Epithelial cell of esophagus (primary cell): ENCODE measurements at regions not wholly inside any gene's neighbourhood (a gene's known extent, or its start where the extent isn't known, plus 50 kb on each side); places are given as distances from the start of the nearest gene placed in this dataset.

Experiments used
- DNase-seq: peaks from one replicate; pipeline ENCODE4 v3.0.0; 2010; ENCODE audit warnings: low read depth
- H3K4me3 ChIP-seq: 2 replicates; pipeline ENCODE4 v1.5.1; 2011; ENCODE audit warnings: mild to moderate bottlenecking, low read length, control low read depth
- CTCF ChIP-seq: IDR thresholded peaks from 2 replicates; pipeline ENCODE4 v1.5.1; 2011; ENCODE audit warnings: low read depth, mild to moderate bottlenecking, low read length, control low read depth, inconsistent platforms; ENCODE audit not compliant: insufficient read depth; ENCODE audit errors: missing control alignments

GRCh38 chr18:3328532-3328931 lies 66.6 kb downstream of the MYL12B start:
- no peak for DNase-seq
- no peak overlapping the region for H3K4me3 ChIP-seq
- TF ChIP-seq CTCF, result no peak

- TF ChIP-seq CTCF, result no peak
- no peak overlapping the region for H3K4me3 ChIP-seq
- DNase-seq, result peak; percentile 70
Measured at GRCh38 chr18:3329471-3329870, 67.5 kb downstream of the MYL12B start.

- TF ChIP-seq CTCF, result no peak
- H3K4me3 ChIP-seq, result no peak overlapping the region
- no peak for DNase-seq
Measured at GRCh38 chr18:3329872-3330271, 67.9 kb downstream of the MYL12B start.

GRCh38 chr18:3330622-3331021 lies 68.7 kb downstream of the MYL12B start:
- DNase-seq, result peak; percentile 56
- TF ChIP-seq CTCF, result no peak
- H3K4me3 ChIP-seq, result no peak overlapping the region

- DNase-seq, result no peak
- no peak overlapping the region for H3K4me3 ChIP-seq
- TF ChIP-seq CTCF, result no peak
Measured at GRCh38 chr18:3332376-3332775, 70.4 kb downstream of the MYL12B start.

- no peak overlapping the region for H3K4me3 ChIP-seq
- no peak for DNase-seq
- no peak for TF ChIP-seq CTCF
Measured at GRCh38 chr18:3333056-3333720, 71.3 kb downstream of the MYL12B start.

- TF ChIP-seq CTCF, result no peak
- H3K4me3 ChIP-seq, result no peak overlapping the region
- DNase-seq, result no peak
Measured at GRCh38 chr18:3333721-3334386, 71.9 kb downstream of the MYL12B start.
